ENCODE measurements at regions not wholly inside any gene's neighbourhood (a gene's known extent, or its start where the extent isn't known, plus 50 kb on each side); places are given as distances from the start of the nearest gene placed in this dataset.

- intact Hi-C loops (cut with DNase I) = no loop called here
- no peak overlapping the region for H3K27ac ChIP-seq (replicated peaks in 1 of 4)
- DNase-seq (ENCODE audit: extremely low spot score) = no peak
- TF ChIP-seq POLR2A (IDR thresholded peaks at IDR 0.05; ENCODE audit: low read depth) (no peak), POLR2AphosphoS5 (IDR thresholded peaks at IDR 0.05) (no peak), CTCF (IDR thresholded peaks at IDR 0.05) (no peak), EP300 (IDR thresholded peaks at IDR 0.05) (no peak)
- no peaks in the 10 kb centered on the region for H3K36me3 ChIP-seq
- H3K4me1 ChIP-seq = no peaks in the 10 kb centered on the region
- no peaks in the 10 kb centered on the region for H3K27me3 ChIP-seq
- 97% methylated on average over 10 of the region's 10 CpGs for WGBS
- H3K4me3 ChIP-seq = no peak overlapping the region
- H3K9me3 ChIP-seq = no peaks in the 10 kb centered on the region
Observed at GRCh38 chr12:93011100-93011499, 82.0 kb upstream of the EEA1 start.

- intact Hi-C loops (cut with DNase I) = no loop called here
- TF ChIP-seq CTCF (IDR thresholded peaks at IDR 0.05) (no peak), EP300 (IDR thresholded peaks at IDR 0.05) (no peak), POLR2A (IDR thresholded peaks at IDR 0.05; ENCODE audit: low read depth) (no peak), POLR2AphosphoS5 (IDR thresholded peaks at IDR 0.05) (no peak)
- H3K27ac ChIP-seq (replicated peaks in 1 of 4) = no peak overlapping the region
- H3K4me1 ChIP-seq = no peaks in the 10 kb centered on the region
- 87% methylated on average over 4 of the region's 4 CpGs for WGBS
- no peak for DNase-seq (ENCODE audit: extremely low spot score)
- H3K36me3 ChIP-seq = no peaks in the 10 kb centered on the region
- no peaks in the 10 kb centered on the region for H3K9me3 ChIP-seq
- no peak overlapping the region for H3K4me3 ChIP-seq
- H3K27me3 ChIP-seq = no peaks in the 10 kb centered on the region
Observed at GRCh38 chr12:93015871-93016751, 87.0 kb upstream of the EEA1 start.

DNA sequence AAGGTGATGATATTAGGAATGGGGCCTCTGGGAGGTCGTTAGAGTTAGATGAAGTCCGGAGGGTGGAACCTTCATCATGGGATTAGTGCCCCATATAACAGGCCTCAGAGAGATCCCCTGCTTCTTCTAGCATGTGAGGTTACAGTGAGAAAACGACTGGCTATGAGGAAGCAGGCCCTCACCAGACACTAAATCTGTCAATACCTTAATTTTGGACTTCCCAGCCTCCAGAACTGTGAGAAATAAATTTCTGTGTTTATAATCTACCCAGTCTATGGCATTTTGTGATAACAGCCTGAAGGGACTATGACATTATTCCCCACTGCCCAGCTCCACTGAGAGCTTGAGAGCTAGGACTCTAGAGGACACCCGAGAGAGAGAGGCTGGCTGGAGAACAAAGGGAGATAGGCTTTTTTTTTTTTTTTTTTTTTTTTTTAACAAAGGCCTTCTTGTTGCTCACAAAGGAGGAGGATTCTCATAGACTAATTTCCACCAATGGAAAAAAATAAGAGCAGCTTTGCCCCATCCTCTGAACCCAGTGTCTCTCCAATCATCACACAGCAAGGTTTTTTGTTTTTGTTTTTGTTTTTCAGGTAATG lies 87.8 kb upstream of the EEA1 start:
- intact Hi-C loops (cut with DNase I) = no loop called here
- H3K27ac ChIP-seq (replicated peaks in 1 of 4) = no peak overlapping the region
- no peaks in the 10 kb centered on the region for H3K36me3 ChIP-seq
- TF ChIP-seq EP300 (IDR thresholded peaks at IDR 0.05) (no peak), POLR2AphosphoS5 (IDR thresholded peaks at IDR 0.05) (no peak), CTCF (IDR thresholded peaks at IDR 0.05) (no peak), POLR2A (IDR thresholded peaks at IDR 0.05; ENCODE audit: low read depth) (no peak)
- no peak for DNase-seq (ENCODE audit: extremely low spot score)
- H3K27me3 ChIP-seq = no peaks in the 10 kb centered on the region
- H3K9me3 ChIP-seq = no peaks in the 10 kb centered on the region
- WGBS = 73% methylated on average over 4 of the region's 4 CpGs
- no peak overlapping the region for H3K4me3 ChIP-seq
- no peaks in the 10 kb centered on the region for H3K4me1 ChIP-seq

DNA sequence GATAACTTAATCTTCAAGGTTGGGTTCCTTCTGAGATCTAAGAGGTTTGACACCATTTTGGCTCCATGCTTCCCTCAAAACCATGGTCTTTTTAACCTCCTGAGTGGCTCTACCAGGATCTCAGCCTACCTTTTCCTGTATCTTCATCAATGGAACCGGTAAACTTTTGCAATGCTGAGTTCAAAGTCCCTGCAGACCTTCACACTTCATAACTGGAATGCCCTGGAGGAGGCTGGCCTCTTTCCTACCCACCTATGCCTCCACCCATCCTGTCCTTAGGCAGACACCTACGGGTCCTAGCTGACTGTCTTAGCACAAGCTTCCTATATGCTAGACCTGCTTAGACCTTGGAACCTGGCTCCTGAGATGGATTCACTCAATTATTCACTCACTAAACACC lies 89.5 kb upstream of the EEA1 start:
- Histone ChIP-seq H3K27ac (replicated peaks in 1 of 4) (no peak overlapping the region), H3K4me3 (no peak overlapping the region), H3K27me3 (no peaks in the 10 kb centered on the region), H3K36me3 (no peaks in the 10 kb centered on the region), H3K4me1 (no peaks in the 10 kb centered on the region), H3K9me3 (no peaks in the 10 kb centered on the region)
- no peak for DNase-seq (ENCODE audit: extremely low spot score)
- TF ChIP-seq POLR2A (IDR thresholded peaks at IDR 0.05; ENCODE audit: low read depth) = no peak
- TF ChIP-seq EP300 (IDR thresholded peaks at IDR 0.05) = no peak
- TF ChIP-seq CTCF (IDR thresholded peaks at IDR 0.05) = no peak
- TF ChIP-seq POLR2AphosphoS5 (IDR thresholded peaks at IDR 0.05) = no peak
- 91% methylated on average over 2 of the region's 2 CpGs for WGBS
- intact Hi-C loops (cut with DNase I) = no loop called here

All from esophagus muscularis mucosa (tissue), 4 donors.